ENCODE measurements at regions not wholly inside any gene's neighbourhood (a gene's known extent, or its start where the extent isn't known, plus 50 kb on each side); places are given as distances from the start of the nearest gene placed in this dataset.

GRCh38 chr9:119027901-119028699 is 341.1 kb downstream of the BRINP1 start:
- H3K36me3 ChIP-seq (ENCODE audit: control insufficient read depth in 2 of 2, insufficient read depth in 1 of 2, low read length in 2 of 2): no peaks in the 10 kb centered on the region
- TF ChIP-seq ZNF266 (tag by site-specific recombination; IDR thresholded peaks at IDR 0.05; ENCODE audit: low read depth): no peak
- TF ChIP-seq ZBTB48 (tag by site-specific recombination; IDR thresholded peaks at IDR 0.05): no peak
- no peak for TF ChIP-seq ZNF645 (tag by site-specific recombination; IDR thresholded peaks at IDR 0.05)
- no peak for TF ChIP-seq ZNF830 (tag by site-specific recombination; IDR thresholded peaks at IDR 0.05; ENCODE audit: low read depth)
- TF ChIP-seq, protein P1, sequence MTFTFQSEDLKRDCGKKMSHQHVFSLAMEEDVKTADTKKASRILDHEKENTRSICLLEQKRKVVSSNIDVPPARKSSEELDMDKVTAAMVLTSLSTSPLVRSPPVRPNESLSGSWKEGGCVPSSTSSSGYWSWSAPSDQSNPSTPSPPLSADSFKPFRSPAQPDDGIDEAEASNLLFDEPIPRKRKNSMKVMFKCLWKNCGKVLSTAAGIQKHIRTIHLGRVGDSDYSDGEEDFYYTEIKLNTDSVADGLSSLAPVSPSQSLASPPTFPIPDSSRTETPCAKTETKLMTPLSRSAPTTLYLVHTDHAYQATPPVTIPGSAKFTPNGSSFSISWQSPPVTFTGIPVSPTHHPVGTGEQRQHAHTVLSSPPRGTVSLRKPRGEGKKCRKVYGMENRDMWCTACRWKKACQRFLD (tag by site-specific recombination; IDR thresholded peaks at IDR 0.05): no peak
- no peak for TF ChIP-seq ZBTB21 (tag by site-specific recombination; IDR thresholded peaks at IDR 0.05)
- no peak for TF ChIP-seq RBAK (tag by site-specific recombination; IDR thresholded peaks at IDR 0.05)
- TF ChIP-seq ZNF157 (tag by site-specific recombination; IDR thresholded peaks at IDR 0.05): no peak
- no peak for TF ChIP-seq FEZF1 (tag by site-specific recombination; IDR thresholded peaks at IDR 0.05)
- TF ChIP-seq ZNF558 (tag by site-specific recombination; IDR thresholded peaks at IDR 0.05): no peak
- TF ChIP-seq, protein P2, sequence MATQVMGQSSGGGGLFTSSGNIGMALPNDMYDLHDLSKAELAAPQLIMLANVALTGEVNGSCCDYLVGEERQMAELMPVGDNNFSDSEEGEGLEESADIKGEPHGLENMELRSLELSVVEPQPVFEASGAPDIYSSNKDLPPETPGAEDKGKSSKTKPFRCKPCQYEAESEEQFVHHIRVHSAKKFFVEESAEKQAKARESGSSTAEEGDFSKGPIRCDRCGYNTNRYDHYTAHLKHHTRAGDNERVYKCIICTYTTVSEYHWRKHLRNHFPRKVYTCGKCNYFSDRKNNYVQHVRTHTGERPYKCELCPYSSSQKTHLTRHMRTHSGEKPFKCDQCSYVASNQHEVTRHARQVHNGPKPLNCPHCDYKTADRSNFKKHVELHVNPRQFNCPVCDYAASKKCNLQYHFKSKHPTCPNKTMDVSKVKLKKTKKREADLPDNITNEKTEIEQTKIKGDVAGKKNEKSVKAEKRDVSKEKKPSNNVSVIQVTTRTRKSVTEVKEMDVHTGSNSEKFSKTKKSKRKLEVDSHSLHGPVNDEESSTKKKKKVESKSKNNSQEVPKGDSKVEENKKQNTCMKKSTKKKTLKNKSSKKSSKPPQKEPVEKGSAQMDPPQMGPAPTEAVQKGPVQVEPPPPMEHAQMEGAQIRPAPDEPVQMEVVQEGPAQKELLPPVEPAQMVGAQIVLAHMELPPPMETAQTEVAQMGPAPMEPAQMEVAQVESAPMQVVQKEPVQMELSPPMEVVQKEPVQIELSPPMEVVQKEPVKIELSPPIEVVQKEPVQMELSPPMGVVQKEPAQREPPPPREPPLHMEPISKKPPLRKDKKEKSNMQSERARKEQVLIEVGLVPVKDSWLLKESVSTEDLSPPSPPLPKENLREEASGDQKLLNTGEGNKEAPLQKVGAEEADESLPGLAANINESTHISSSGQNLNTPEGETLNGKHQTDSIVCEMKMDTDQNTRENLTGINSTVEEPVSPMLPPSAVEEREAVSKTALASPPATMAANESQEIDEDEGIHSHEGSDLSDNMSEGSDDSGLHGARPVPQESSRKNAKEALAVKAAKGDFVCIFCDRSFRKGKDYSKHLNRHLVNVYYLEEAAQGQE (tag by site-specific recombination; IDR thresholded peaks at IDR 0.05): no peak
- ChIA-PET POLR2A (no interaction called here), CTCF (interaction anchor here (0.6 kb wide), 2 partner anchors 16 to 17 kb away, joined by 3 read pairs; no protein-coding TSS in a partner anchor)
- no peak overlapping the region for H3K27ac ChIP-seq (ENCODE audit: extremely low read depth, low read depth, low read length)
- H3K4me1 ChIP-seq (ENCODE audit: control insufficient read depth, insufficient read depth, low read length): no peaks in the 10 kb centered on the region
- H3K4me3 ChIP-seq (ENCODE audit: low read depth, low read length): no peak overlapping the region
- H3K9me3 ChIP-seq (ENCODE audit: control insufficient read depth, insufficient read depth, low read depth, low read length): no peaks in the 10 kb centered on the region

- Histone ChIP-seq H3K27ac (ENCODE audit: extremely low read depth, low read depth, low read length) (no peak overlapping the region), H3K4me3 (ENCODE audit: low read depth, low read length) (no peak overlapping the region), H3K36me3 (ENCODE audit: control insufficient read depth in 2 of 2, insufficient read depth in 1 of 2, low read length in 2 of 2) (no peaks in the 10 kb centered on the region), H3K4me1 (ENCODE audit: control insufficient read depth, insufficient read depth, low read length) (no peaks in the 10 kb centered on the region), H3K9me3 (ENCODE audit: control insufficient read depth, insufficient read depth, low read depth, low read length) (no peaks in the 10 kb centered on the region)
- POLR2A ChIA-PET: no interaction called here
- no peak for TF ChIP-seq AEBP2 (tag by site-specific recombination; IDR thresholded peaks at IDR 0.05; ENCODE audit: borderline replicate concordance)
- CTCF ChIA-PET: no interaction called here
Observed at GRCh38 chr9:119029886-119030285, 339.3 kb downstream of the BRINP1 start.

DNA sequence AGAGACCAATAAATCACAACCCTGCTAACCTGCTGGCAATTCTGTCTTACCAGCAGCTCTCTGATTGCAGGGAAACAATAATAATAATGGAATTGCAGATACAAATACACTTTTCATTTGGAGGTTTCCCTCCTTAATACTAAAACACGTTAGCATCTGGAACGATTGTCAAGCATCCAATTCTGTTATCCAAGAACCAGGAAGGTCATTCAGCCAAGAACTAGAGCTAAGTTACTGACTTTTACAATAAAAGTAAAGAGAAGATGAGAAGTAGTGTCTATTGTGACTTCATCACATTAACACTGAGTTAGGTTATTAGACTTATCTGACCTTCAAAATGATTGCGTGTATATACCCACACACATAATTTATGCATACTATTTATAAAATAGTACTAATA is 335.6 kb downstream of the BRINP1 start:
- ChIA-PET POLR2A (no interaction called here), CTCF (interaction anchor here (0.7 kb wide), 1 partner anchor 424 kb away, joined by 3 read pairs; no protein-coding TSS in a partner anchor)
- Histone ChIP-seq H3K4me1 (ENCODE audit: control insufficient read depth, insufficient read depth, low read length) (no peaks in the 10 kb centered on the region), H3K4me3 (ENCODE audit: low read depth, low read length) (no peak overlapping the region), H3K9me3 (ENCODE audit: control insufficient read depth, insufficient read depth, low read depth, low read length) (no peaks in the 10 kb centered on the region), H3K27ac (ENCODE audit: extremely low read depth, low read depth, low read length) (no peak overlapping the region), H3K36me3 (ENCODE audit: control insufficient read depth in 2 of 2, insufficient read depth in 1 of 2, low read length in 2 of 2) (no peaks in the 10 kb centered on the region)
- TF ChIP-seq ZNF791 (tag by site-specific recombination; IDR thresholded peaks at IDR 0.05) (no peak), ZNF184 (tag by site-specific recombination; IDR thresholded peaks at IDR 0.05) (no peak), SP2 (tag by site-specific recombination; IDR thresholded peaks at IDR 0.05) (no peak), KLF16 (tag by site-specific recombination; IDR thresholded peaks at IDR 0.05) (no peak), KLF10 (tag by site-specific recombination; IDR thresholded peaks at IDR 0.05) (no peak), ZBTB20 (tag by site-specific recombination; IDR thresholded peaks at IDR 0.05) (no peak), ZNF366 (tag by site-specific recombination; conservative IDR thresholded peaks at IDR 0.05) (no peak), ZNF621 (tag by site-specific recombination; IDR thresholded peaks at IDR 0.05) (no peak)
- TF ChIP-seq, protein P3, sequence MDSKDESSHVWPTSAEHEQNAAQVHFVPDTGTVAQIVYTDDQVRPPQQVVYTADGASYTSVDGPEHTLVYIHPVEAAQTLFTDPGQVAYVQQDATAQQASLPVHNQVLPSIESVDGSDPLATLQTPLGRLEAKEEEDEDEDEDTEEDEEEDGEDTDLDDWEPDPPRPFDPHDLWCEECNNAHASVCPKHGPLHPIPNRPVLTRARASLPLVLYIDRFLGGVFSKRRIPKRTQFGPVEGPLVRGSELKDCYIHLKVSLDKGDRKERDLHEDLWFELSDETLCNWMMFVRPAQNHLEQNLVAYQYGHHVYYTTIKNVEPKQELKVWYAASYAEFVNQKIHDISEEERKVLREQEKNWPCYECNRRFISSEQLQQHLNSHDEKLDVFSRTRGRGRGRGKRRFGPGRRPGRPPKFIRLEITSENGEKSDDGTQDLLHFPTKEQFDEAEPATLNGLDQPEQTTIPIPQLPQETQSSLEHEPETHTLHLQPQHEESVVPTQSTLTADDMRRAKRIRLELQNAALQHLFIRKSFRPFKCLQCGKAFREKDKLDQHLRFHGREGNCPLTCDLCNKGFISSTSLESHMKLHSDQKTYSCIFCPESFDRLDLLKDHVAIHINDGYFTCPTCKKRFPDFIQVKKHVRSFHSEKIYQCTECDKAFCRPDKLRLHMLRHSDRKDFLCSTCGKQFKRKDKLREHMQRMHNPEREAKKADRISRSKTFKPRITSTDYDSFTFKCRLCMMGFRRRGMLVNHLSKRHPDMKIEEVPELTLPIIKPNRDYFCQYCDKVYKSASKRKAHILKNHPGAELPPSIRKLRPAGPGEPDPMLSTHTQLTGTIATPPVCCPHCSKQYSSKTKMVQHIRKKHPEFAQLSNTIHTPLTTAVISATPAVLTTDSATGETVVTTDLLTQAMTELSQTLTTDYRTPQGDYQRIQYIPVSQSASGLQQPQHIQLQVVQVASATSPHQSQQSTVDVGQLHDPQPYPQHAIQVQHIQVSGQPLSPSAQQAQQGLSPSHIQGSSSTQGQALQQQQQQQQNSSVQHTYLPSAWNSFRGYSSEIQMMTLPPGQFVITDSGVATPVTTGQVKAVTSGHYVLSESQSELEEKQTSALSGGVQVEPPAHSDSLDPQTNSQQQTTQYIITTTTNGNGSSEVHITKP (tag by site-specific recombination; IDR thresholded peaks at IDR 0.05): no peak

Data from HEK293 (cell line).